ENCODE measurements at regions not wholly inside any gene's neighbourhood (a gene's known extent, or its start where the extent isn't known, plus 50 kb on each side); places are given as distances from the start of the nearest gene placed in this dataset.

GRCh38 chr1:191876631-191877030, 281.6 kb upstream of the RGS18 start (continued):
- TF ChIP-seq SRSF3 (IDR thresholded peaks at IDR 0.05; ENCODE audit: insufficient read depth, low read length) (no peak), SAFB2 (IDR thresholded peaks at IDR 0.05; ENCODE audit: borderline replicate concordance, low read depth, low read length, severe bottlenecking) (no peak), NCOA2 (IDR thresholded peaks at IDR 0.05; ENCODE audit: partially characterized antibody in 2 of 2) (no peak), MTA1 (IDR thresholded peaks at IDR 0.05; ENCODE audit: borderline replicate concordance) (no peak), HOXB6 (CRISPR knock-in tag; IDR thresholded peaks at IDR 0.05; ENCODE audit: borderline replicate concordance) (no peak), CBX1 (IDR thresholded peaks at IDR 0.05; ENCODE audit: low read depth) (no peak), KAT8 (IDR thresholded peaks at IDR 0.05; ENCODE audit: low read depth) (no peak), DMBX1 (CRISPR knock-in tag; IDR thresholded peaks at IDR 0.05; ENCODE audit: borderline replicate concordance) (peak; percentile 58; the same call in 1 of the 2 replicates), DDX20 (tag; IDR thresholded peaks at IDR 0.05; ENCODE audit: low read depth) (no peak), MGA (IDR thresholded peaks at IDR 0.05) (peak; percentile 29; the same call in 1 of the 2 replicates), HMGXB4 (CRISPR knock-in tag; IDR thresholded peaks at IDR 0.05) (no peak), RFX5 (IDR thresholded peaks at IDR 0.05; ENCODE audit: low read depth, low read length) (no peak), DPF2 (IDR thresholded peaks at IDR 0.05) (no peak), PCBP1 (IDR thresholded peaks at IDR 0.05; ENCODE audit: low read depth, low read length, poor library complexity, severe bottlenecking) (no peak), YBX1 (IDR thresholded peaks at IDR 0.05) (no peak), MCM2 (IDR thresholded peaks at IDR 0.05; ENCODE audit: low read depth) (no peak), RBM22 (IDR thresholded peaks at IDR 0.05; ENCODE audit: low read depth, low read length, poor library complexity, severe bottlenecking) (no peak), NR1H2 (CRISPR knock-in tag; IDR thresholded peaks at IDR 0.05) (no peak)
